Endothelial cell (in vitro differentiated cells): ENCODE measurements at regions not wholly inside any gene's neighbourhood (a gene's known extent, or its start where the extent isn't known, plus 50 kb on each side); places are given as distances from the start of the nearest gene placed in this dataset.

ENCODE experiments used
- DNase-seq: peaks from one replicate; pipeline ENCODE4 v3.0.0; 2021; ENCODE audit warnings: low spot score
- H3K27ac Mint-ChIP-seq: one replicate; pipeline ENCODE4 v1.8.0; 2021; ENCODE audit warnings: mixed read lengths, inconsistent platforms; ENCODE audit not compliant: unreplicated experiment
- H3K27me3 Mint-ChIP-seq: one replicate; pipeline ENCODE4 v1.8.0; 2021; ENCODE audit warnings: mild to moderate bottlenecking, moderate library complexity, mixed read lengths, inconsistent platforms; ENCODE audit not compliant: unreplicated experiment
- H3K36me3 Mint-ChIP-seq: one replicate; pipeline ENCODE4 v1.8.0; 2021; ENCODE audit warnings: mild to moderate bottlenecking, low read depth, mixed read lengths, inconsistent platforms; ENCODE audit not compliant: unreplicated experiment
- H3K4me1 Mint-ChIP-seq: one replicate; pipeline ENCODE4 v1.8.0; 2021; ENCODE audit warnings: mild to moderate bottlenecking, mixed read lengths, inconsistent platforms; ENCODE audit not compliant: unreplicated experiment
- H3K4me3 Mint-ChIP-seq: one replicate; pipeline ENCODE4 v1.8.0; 2021; ENCODE audit warnings: mild to moderate bottlenecking, mixed read lengths, inconsistent platforms; ENCODE audit not compliant: unreplicated experiment
- H3K9me3 Mint-ChIP-seq: one replicate; pipeline ENCODE4 v1.8.0; 2021; ENCODE audit warnings: mixed read lengths, inconsistent platforms; ENCODE audit not compliant: unreplicated experiment
- TF ChIP-seq, protein P1 (sequence below): fragments of 200-600 bp; sonication (generic); IDR thresholded peaks from one replicate; pipeline ENCODE4 v1.5.0; 2021; ENCODE audit warnings: antibody characterized with exemption; ENCODE audit not compliant: unreplicated experiment

DNA sequence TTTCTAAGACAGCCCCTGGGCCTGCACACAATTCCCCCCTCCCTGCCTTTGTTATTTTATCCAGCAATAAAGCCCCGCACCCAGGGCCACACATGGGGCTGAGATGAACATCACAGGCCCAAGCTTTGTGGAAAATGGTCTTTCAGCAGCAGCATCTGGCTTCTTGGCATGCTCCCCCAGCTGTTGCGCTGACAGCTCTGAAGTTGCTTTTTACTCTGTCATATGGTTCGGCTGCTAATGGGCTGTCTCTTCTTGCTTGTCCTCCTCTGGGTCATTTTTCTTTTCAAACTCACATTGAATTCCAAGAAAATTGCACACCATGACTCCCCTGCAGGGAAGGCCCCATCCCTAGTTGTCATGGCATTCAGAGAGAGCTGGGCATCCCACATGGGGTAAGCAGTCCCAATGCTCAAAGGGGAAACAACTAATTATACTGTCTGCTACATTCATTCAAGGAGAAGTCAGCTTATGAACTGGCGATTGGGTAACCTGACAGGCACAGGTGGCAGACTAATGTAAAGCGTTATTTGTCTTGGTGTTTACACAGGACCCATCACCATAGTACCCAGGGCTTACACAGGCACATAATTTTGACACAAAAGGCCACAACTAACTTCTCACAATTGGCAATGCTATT is 74.0 kb upstream of the CDKN3 start:
- Mint-ChIP-seq H3K27me3 (peaks cover 2% of the 10 kb centered on the region), H3K27ac (no peak overlapping the region), H3K4me1 (no peaks in the 10 kb centered on the region), H3K4me3 (no peak overlapping the region), H3K36me3 (no peaks in the 10 kb centered on the region), H3K9me3 (no peaks in the 10 kb centered on the region)
- TF ChIP-seq, protein P1, sequence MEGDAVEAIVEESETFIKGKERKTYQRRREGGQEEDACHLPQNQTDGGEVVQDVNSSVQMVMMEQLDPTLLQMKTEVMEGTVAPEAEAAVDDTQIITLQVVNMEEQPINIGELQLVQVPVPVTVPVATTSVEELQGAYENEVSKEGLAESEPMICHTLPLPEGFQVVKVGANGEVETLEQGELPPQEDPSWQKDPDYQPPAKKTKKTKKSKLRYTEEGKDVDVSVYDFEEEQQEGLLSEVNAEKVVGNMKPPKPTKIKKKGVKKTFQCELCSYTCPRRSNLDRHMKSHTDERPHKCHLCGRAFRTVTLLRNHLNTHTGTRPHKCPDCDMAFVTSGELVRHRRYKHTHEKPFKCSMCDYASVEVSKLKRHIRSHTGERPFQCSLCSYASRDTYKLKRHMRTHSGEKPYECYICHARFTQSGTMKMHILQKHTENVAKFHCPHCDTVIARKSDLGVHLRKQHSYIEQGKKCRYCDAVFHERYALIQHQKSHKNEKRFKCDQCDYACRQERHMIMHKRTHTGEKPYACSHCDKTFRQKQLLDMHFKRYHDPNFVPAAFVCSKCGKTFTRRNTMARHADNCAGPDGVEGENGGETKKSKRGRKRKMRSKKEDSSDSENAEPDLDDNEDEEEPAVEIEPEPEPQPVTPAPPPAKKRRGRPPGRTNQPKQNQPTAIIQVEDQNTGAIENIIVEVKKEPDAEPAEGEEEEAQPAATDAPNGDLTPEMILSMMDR = no peak
- no peak for DNase-seq

DNA sequence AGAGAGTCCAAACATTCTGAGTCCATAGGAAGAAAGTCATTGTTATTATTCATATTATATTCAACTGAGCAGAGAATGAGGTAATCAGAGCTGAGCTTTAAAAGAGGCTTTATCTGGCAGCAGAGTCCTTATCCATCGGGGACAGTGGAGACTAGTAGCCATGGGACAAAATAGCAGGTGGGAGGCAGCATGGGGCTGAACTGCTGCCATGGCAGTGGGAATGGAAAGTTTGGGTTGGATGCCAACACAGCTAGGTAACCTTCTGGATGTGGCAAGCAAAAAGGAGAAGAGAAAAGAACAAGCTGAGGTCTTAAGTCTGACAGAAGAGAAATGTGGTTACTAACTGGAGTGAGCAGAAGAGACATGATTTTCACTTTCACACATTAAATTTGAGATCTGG is 71.0 kb upstream of the CDKN3 start:
- peaks cover 2% of the 10 kb centered on the region for H3K27me3 Mint-ChIP-seq
- H3K4me1 Mint-ChIP-seq = peaks cover 19% of the 10 kb centered on the region
- H3K4me3 Mint-ChIP-seq = no peak overlapping the region
- H3K9me3 Mint-ChIP-seq = no peaks in the 10 kb centered on the region
- no peak for DNase-seq
- H3K36me3 Mint-ChIP-seq = no peaks in the 10 kb centered on the region
- no peak overlapping the region for H3K27ac Mint-ChIP-seq
- TF ChIP-seq, protein P1 = no peak

DNA sequence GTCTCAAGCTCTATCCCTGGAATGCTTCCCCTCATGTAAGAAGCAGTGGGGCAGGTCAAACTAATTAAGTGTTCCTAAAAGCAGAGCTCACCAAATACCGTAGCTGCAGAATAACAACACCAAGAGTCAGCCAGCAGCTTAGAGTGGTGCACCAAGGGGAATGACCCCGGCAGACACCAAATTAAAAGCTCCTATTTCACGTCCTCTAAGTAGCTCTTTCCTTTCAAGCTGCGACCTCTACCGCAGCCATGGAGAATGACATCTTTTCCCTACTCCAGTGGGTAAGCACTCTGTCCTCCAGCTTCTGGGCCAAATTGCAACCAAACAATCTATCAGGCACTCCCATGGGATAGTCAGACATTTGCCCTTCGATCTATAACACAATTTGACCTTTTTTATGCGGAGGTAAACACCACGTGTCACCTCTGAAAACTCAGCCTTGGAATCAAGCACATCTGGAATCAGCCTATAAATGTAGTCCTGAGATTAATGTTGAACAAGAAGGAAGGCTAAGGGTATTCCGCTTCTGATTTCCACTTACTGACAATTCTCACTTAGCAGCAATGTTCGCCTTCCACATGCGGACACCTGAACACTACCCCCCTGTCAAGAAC is 67.6 kb upstream of the CDKN3 start:
- H3K36me3 Mint-ChIP-seq = no peaks in the 10 kb centered on the region
- H3K27me3 Mint-ChIP-seq = peaks cover 2% of the 10 kb centered on the region
- H3K4me3 Mint-ChIP-seq = peak overlapping the region; percentile 26
- peaks cover 39% of the 10 kb centered on the region for H3K4me1 Mint-ChIP-seq
- TF ChIP-seq, protein P1 = peak; percentile 77
- H3K27ac Mint-ChIP-seq = no peak overlapping the region
- no peaks in the 10 kb centered on the region for H3K9me3 Mint-ChIP-seq
- DNase-seq = peak; percentile 55

DNA sequence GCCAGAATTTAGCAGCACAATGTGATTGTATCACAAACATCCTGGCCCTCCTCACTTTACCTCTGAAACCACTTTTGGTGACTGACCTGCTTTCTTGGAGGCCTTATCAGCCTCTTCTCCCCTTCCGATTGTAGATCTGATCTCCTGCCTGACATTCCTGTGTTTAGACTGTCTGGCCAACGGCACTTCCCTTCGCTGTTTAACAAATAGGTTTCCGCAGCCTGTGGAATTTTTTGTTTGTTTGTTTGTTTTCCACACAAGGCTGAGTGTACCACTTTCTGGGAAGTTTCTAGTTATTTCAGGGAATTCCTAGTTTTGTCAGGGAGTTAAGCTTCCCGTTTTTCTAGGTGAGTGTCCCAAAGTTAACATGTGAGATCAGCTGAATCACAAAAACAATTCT is 65.9 kb upstream of the CDKN3 start:
- Mint-ChIP-seq H3K4me1 (peaks cover 39% of the 10 kb centered on the region), H3K36me3 (no peaks in the 10 kb centered on the region), H3K27me3 (peaks cover 3% of the 10 kb centered on the region), H3K4me3 (no peak overlapping the region), H3K9me3 (no peaks in the 10 kb centered on the region), H3K27ac (peak overlapping the region; percentile 58)
- peak; percentile 18 for DNase-seq
- TF ChIP-seq, protein P1 = no peak

DNA sequence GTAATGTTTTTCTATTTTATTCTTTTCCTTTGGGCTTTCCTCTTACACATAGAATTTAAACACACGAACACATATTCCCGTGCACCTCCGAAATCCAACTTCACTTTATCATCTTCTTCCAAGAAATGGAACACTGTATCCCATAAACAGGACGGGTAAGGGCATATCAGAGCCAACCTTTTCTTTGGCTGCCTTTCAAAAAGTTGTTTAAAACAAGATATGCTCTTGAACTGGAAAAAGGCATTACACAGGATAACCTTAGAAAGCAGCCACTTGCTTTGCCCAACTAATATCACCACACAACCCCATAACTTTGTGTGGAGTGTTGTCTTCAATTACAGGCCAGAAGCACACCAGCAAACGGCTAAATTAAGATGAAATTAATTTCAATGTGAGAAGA is 65.3 kb upstream of the CDKN3 start:
- H3K27me3 Mint-ChIP-seq = peaks cover 2% of the 10 kb centered on the region
- no peaks in the 10 kb centered on the region for H3K36me3 Mint-ChIP-seq
- H3K4me1 Mint-ChIP-seq = peaks cover 39% of the 10 kb centered on the region
- H3K27ac Mint-ChIP-seq = peak overlapping the region; percentile 58
- no peak for DNase-seq
- TF ChIP-seq, protein P1 = no peak
- H3K9me3 Mint-ChIP-seq = no peaks in the 10 kb centered on the region
- H3K4me3 Mint-ChIP-seq = no peak overlapping the region
